DMS153 (cell line): ENCODE measurements at regions not wholly inside any gene's neighbourhood (a gene's known extent, or its start where the extent isn't known, plus 50 kb on each side); places are given as distances from the start of the nearest gene placed in this dataset.
"Not testable (repeated sequence)": the region's sequence is repeated elsewhere in the genome, so short reads cannot be mapped to it uniquely, and the experiment has no call there.

Experiments used
- DNase-seq: peaks from one replicate; lab custom pipeline; 2025; lab: John Stamatoyannopoulos, UW

GRCh38 chr20:4635781-4636180 is 50.5 kb upstream of the PRNP start:
- no peak for DNase-seq

DNA sequence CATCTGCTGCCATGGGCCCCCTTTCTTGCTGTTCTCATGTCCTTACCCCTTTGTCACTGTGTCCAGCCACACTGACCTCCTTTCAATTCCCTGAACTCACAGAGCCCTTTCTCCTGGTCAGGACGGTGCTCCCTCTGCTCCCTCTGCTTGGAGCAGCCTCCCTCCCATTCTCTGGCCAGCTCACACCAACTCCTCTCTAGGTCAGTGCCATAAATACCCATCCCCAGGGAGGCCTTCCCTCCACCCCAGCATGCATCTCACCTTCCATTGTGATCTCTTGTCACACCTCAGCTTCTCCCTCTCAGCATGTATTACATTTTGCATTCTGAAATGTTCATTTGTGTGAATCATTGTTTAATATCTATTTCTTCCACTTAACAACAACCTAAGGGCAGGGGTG is 50.9 kb upstream of the PRNP start:
- no peak for DNase-seq

GRCh38 chr20:4633780-4634179 is 52.5 kb upstream of the PRNP start:
- DNase-seq, result no peak

DNA sequence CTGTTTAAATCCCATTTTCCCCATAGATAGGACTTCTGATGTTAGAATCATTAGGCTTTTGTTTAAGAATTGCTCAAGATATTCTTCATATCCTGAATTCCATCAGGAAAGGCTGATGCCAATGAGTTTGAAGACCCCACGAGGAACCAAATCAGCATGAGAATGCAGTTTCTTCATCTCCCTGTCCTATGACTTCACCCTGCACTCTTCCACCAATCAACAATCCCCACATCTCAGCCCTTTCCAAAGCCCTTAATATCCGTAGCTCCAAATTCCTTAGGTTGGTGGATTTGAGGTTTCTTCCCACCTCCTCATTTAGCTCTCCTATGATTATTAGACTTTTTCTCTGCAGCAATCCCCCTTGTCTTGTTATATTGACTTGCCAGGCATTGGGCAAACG is 52.9 kb upstream of the PRNP start:
- DNase-seq, result no peak

DNA sequence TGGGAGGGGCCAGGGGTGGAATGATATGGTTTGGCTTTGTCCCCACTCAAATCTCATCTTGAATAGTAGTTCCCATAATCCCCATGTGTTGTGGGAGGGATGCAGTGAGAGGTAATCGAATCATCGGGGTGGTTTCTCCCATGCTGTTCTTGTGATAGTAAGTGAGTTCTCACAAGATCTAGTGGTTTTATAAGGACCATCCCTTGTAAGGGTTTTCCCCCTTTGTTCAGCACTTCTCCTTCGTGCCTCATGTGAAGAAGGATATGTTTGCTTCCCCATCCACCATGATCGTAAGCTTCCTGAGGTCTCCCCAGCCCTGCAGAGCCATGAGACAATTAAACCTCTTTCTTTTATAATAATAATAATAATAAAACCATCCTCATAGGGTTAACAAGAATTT is 53.4 kb upstream of the PRNP start:
- no peak for DNase-seq

GRCh38 chr20:4626228-4626627 is 60.0 kb upstream of the PRNP start:
- no peak for DNase-seq

GRCh38 chr20:4625687-4626086 is 60.6 kb upstream of the PRNP start:
- DNase-seq, result no peak

DNA sequence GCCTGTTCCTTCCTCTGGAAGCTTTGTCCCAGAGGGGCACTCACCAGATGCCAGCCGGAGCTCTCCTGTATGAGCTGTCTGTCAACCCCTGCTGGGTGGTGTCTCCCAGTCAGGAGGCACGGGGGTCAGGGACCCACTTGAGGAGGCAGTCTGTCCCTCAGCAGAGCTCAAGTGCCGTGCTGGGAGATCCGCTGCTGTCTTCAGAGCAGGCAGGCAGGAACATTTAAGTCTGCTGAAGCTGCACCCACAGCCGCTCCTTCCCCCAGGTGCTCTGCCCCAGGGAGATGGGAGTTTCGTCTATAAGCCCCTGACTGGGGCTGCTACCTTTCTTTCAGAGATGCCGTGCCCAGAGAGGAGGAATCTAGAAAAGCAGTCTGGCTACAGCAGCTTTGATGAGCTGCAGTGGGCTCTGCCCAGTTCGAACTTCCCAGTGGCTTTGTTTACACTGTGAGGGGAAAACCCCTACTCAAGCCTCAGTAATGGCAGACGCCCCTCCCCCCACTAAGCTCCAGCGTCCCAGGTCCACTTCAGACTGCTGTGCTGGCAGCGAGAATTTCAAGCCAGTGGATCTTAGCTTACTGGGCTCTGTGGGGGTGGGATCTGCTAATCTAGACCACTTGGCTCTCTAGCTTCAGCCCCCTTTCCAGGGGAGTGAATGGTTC is 61.5 kb upstream of the PRNP start:
- DNase-seq, result not testable (repeated sequence)

DNA sequence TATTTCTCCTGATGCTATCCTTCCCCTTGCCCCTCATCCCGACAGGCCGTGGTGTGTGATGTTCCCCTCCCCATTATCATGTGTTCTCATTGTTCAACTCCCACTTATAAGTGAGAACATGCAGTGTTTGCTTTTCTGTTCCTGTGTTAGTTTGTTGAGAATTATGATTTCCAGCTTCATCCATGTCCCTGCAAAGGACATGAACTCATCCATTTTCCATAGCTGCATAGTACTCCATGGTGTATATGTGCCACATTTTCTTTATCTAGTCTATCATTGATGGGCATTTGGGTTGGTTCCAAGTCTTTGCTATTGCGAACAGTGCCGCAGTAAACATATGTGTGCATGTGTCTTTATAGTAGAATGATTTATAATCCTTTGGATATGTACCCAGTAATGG is 67.1 kb upstream of the PRNP start:
- DNase-seq, result not testable (repeated sequence)

DNA sequence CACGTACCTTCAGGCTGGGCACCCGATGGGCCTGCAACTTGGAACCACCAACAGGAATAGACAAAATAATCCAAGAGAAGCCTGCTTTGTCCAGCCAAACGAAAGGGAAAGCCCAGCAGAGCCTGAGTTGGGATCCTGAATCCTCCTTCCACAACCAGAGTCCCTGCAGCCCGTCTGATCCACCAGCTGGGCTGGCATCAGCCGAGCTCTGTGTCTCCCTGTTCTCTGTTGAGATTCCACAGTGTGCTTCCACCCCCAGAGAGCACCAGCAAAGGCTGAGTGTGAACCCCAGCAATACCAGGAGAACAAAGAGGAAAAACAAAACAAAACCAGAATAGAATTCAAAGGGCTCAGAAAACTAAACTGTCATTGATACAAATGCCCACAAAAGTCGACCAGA is 68.8 kb upstream of the PRNP start:
- no peak for DNase-seq

DNA sequence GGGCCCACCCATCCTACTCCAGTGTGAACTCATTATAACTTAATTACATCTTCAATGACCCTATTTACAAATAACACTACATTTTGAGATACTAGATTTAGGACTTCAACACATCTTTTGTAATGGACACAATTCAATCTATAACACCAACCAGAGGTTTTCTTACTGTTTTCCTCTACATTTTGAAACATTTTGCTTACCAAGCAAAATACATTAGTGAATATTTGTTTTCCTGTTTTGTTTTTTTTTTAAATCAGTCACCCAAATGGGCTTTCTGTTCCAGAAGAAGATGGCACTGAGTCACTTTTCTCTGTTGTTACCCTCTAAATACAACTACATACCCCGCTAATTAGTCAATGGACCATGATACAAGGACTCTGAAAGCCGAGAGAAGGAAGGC is 69.2 kb upstream of the PRNP start:
- DNase-seq, result no peak

DNA sequence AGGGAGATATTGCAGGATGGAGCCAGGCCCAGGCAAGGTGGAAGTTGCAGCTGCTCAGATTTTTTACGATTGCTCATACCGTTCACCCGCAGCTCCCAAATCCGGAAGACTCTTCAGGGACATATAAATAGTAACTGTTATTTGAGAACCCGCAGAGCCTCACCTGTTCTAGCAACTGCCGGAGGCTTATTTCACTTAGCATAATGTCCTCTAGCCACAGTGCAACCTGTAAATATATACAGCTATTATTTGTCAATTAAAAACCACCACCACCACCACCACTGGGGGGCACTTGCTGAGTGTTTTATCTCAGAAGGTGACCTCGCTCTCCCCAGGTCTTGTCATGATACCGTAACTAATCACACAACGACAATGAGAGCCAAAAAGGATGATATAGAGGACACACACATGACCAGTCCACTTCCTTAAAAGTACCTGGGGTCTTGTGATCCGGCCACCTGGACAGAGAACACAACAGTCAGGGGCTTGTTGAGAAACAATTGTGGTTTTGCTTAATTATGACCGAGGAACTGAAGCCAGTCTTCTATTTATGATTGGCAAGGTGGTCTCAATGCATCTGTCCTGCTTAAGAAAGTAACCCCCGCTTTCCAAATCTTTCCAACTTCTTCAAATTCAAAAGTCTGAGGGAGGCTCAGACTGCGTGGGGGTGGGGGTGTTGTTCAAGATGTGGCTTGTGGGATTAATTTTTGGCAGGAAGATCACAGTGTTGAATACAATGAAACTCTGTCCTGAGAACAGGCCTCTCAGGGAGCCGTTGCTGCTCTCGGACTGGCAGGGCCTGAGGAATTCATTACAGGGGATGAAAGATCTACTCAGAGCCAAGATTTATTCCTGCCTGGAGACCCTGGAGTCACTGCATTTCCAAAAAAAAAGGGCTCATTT is 72.3 kb upstream of the PRNP start:
- no peak for DNase-seq

DNA sequence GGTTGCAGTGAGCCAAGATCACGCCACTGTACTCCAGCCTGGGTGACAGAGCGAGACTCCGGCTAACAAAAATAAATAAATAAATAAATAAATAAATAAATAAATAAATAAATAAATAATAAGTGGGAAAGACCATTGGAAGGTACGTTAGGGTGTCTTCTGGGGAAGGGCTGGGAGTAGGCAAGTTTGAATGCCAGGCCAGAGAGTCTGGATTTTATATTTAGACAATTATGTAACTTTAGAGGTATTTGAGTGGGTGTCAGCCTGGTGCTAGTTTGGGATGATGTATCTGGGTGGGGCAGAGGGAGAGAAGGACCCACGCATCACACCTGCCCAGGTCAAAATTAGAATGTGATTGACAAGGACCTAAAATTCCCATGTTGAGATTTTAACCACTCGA is 73.1 kb upstream of the PRNP start:
- DNase-seq, result no peak

DNA sequence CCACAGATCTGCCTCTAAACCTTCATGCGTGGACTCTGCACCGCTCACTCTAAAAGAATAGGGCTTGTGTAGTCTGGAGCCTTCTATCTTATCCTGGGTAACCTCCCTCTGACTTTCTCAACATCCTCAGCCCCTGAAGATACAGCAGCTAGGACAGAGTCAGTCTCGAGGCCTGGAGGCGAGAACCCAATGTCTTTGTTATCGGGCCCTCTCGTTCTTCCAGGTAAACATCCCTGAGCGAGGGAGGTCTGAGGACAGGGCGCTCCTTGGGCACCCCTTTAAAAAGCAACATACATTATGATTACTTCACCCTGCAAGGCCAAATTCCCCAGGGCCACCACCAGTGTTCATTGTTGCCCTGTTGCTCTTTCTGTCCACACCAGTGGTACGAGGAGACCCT is 75.4 kb upstream of the PRNP start:
- no peak for DNase-seq

GRCh38 chr20:4609511-4609910 is 76.7 kb upstream of the PRNP start:
- DNase-seq, result no peak

DNA sequence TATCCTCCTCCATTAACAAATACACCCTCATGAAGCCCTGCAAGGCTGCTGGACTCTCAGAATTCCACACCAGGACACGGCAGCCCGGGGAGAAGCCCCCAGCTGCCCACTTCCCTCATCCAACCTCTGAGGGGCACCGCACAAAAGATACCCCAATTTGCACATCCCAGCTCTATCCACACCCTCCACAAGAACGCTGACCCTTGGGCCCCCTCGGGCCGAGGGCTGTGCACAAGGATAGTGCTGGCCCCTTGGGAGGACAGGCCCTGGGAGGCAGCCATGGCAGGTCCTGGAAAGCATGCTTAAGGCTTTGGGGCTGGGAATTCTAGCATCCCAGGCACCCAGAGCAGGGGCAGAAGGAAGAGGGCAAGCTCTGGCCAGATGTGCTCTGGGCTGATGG is 77.4 kb upstream of the PRNP start:
- no peak for DNase-seq

GRCh38 chr20:4607287-4607713 is 79.0 kb upstream of the PRNP start:
- peak; percentile 6 for DNase-seq

GRCh38 chr20:4606051-4606450 is 80.2 kb upstream of the PRNP start:
- DNase-seq, result no peak

GRCh38 chr20:4605166-4605565 is 81.1 kb upstream of the PRNP start:
- no peak for DNase-seq

DNA sequence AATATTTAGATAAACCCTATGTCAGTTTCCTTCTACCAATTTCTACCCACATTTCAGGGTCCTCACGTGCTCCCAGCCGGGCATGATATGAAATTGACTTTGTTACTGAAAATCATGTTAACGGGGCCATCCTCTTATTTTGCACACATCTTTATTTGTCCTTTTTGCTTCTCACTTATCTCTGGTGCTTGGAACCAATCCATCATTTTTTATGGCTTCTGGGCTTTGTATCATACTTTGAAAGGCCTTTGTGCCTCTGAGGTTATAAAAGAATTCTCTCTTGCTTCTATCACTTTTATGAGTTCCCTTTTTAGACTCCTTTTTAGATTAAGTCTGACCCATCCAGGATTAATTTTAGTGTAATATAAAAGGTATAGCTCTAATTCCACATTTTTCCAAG is 81.7 kb upstream of the PRNP start:
- no peak for DNase-seq

- no peak for DNase-seq
Observed at GRCh38 chr20:4603724-4604123, 82.5 kb upstream of the PRNP start.

DNA sequence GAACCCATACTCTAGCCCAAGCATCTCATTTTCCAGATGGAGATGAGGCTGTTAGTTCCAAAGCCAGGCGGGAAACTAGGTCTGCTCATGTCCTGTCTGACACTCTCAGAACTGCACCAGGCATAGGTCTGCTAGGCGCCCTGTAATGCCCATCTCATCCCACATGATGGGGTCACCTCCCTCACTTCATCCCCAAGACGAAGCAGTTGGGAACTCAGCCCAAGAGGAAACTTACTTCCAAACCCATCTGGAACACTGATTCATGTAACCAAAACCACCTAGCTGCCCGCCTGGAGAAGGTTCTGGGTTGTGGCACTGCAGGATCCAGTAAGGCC is 84.0 kb upstream of the PRNP start:
- DNase-seq, result no peak

GRCh38 chr20:4601630-4602296 is 84.5 kb upstream of the PRNP start:
- no peak for DNase-seq
